ENCODE measurements at regions not wholly inside any gene's neighbourhood (a gene's known extent, or its start where the extent isn't known, plus 50 kb on each side); places are given as distances from the start of the nearest gene placed in this dataset.

DNA sequence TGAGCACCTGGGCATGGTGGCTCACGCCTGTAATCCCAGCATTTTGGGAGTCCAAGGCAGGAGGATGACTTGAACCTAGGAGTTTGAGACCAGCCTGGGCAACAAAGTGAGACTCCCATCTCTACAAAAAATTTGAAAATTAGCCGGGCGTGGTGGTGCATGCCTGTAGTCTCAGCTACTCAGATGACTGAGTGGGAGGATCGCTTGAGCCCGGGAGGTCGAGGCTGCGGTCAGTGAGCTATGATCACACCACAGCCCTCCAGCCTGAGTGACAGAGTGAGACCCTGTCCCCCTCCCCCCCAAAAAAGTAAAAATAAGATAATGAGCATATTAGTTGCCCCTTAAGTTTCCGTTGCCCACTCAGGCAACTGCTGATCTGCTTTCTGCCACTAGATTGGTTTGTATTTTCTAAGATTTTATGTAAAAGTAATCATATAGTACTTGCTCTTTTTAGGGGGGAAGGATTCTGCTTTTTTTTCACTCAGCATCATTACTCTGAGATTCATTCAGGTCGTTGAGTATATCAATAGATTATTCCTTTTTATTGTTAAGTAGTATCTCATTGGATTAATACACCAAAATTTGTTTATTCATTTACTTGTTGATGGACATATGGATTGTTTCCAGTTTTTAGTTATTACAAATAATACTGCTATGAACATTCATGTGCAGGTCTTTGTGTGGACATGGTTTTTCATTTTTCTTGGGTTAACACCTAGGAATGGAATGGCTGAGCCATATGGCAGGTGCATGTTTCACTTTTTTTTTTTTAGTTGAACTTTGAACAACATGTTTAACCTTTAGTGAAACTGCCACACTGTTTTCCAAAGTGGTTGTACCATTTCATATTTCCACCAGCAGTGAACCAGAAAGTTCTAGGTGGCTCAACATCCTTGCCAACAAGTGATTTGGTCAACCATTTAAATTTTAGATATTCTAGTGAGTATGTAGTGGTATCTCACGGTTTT lies 75.0 kb upstream of the SPRED2 start:
- DNase-seq, result no peak

DNA sequence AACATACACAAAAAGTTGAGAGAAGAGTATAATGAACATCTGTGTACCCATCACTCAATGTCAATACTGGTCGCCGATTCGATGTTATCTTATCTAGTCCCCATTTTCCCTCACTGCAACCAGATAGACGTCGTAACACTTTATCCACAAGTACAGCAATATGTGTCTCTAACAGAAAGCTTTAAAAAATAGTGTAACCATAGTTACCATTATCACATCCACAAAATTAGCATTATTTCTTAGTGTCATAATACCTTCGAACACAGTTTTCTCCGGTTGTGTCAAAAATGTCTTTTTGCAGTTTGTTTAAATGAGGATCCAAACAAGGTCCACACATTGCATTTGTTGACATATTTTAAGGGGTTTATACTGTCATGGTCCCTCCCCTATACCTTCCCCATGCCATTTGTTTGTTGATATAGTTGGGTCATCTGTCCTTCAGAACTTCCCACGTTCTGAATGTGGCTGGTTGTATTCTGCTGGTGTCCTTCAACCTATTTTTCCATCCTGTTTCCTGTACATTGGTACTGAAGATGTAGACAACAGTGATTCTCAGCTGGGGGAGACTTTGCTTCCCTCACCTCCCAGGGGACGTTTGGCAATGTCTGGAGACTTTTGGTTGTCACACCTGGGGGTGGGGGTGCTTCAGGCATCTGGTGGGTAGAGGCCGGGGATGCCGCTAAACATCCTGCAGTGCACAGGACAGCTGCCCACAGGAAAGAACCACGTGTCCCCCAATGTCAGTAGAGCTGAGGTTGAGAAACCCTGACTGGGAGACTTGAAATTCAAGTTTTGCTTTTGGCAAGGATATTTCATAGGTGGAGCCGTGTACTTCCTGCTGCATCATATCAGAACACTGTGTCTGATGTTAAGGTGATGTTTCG lies 72.7 kb upstream of the SPRED2 start:
- no peak for DNase-seq

DNA sequence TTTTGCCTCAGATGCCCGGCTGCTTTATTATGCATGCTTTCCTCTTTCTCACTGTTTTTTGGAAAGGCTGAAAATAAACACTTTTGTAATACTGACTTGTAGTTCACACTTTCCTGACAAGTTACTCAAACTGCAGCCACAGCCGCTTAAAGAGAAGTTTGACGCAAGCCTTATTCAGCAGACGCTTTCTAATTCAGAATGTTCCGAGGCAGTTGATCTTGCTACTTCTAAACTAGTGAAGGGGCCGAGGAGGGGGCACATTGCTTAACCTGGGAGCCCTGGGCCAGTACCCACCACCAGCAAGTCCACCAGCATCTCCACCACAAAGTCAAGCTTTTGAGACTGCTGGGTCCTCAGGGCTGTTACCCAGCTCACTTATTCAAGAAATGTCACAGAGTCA lies 71.8 kb upstream of the SPRED2 start:
- no peak for DNase-seq

DNA sequence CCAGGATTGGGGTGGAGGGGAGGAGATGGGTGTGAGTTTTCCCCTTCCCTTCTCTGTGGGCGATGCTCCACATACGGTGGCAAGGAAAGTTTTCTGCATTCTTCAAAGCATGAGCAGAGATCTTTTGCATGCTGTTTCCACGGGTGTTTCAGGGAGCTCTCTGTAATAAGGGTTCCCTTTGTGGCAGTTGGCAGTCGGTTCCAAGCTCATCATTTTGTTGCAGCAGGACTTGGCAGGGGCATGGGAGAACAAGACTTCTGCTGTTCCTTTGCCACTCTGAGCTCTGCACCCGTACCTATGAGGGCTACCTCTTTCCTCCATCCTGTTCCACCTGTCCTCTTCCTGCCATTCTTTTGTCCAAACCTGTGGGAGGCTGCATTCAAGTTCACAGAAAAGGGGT lies 71.3 kb upstream of the SPRED2 start:
- DNase-seq, result no peak

DNA sequence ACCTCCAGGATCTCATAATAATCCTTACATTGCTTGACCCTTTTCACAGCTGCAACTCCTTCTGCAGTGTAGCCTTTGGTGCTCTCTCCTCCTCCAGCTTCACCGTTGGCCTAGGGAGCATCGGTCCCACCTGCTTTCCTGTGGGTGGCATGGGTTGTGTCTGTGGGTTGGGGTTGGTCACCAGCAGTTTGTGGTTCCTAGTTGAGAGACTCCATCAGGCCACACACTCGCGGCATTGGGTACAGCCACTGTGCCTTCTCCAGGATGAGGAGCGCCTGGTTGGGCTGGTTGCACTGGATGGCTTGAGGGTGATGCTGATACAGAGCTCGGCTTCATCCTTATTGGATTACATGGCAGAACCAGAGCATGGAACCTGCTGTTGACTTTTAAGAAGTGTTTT lies 69.4 kb upstream of the SPRED2 start:
- DNase-seq, result no peak

DNA sequence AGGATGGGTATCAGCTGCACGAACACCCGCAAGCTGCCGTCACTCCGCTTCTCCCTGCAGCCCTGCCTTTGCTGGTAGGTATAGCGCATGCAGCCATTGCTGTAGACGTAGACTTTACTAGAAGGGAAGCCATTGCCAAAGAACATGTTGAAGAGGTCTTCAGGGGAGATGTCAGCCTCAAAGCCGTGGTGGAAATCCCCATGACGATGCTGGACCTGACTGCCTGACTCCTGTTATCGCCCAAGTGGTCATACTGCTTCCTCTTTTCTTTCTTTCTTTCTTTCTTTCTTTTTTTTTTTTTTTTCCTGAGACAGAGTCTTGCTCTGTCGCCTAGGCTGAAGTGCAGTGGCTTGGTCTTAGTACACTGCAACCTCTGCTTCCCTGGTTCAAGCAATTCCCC lies 68.7 kb upstream of the SPRED2 start:
- no peak for DNase-seq

DNA sequence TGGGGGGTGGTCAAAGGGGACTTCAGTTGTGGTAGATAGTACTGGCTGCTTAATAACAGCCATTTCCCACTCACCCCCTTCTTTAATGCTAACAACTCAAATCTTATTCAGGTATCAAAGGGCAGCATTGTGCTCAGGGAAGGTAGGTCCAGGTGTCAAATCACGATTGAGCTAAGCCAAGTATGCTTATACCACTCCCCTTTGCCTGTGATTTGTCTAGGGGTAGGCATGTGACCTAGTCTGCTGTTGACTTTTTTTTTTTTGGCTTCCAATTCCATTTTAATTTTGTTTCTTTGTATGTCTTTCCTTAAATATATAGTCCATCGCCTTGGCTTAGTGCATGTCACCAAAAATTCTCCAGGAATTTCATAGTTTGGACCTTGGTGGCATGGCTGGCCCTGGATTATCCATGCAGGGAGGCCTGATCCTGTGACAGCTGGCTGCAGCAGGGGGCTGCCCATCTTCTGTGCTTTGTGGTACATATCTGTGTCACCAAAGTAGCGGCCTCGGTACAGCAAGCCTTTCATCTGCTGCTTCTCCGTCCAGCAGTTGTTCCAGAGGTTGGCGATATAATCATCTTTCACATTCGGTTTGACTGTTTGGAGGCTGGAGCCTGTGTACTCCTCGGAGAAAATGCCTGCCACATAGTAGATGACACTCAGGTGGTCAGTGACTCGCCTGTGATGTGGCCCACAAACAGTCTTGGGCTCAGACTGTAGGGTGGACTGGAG lies 68.1 kb upstream of the SPRED2 start:
- DNase-seq, result no peak

DNA sequence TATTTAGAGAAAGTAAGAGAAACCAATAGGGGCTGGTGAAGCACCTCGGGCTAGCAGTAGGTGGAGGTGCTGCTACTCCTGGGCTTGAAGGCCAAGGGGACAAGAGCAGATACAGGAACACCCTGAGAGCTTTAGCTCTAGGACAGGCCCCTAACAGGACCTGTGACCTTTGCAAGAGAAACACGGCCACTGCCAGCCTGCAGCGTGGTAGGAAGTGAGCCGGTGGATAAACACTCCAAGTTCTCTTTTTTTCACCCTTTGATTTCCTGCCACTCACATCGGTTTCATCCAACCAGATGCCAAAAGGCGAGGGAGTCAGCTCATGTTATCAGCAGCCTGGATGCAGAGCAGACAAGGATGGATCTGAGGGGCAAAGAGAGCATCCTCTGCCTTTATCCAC lies 66.8 kb upstream of the SPRED2 start:
- DNase-seq, result no peak

DNA sequence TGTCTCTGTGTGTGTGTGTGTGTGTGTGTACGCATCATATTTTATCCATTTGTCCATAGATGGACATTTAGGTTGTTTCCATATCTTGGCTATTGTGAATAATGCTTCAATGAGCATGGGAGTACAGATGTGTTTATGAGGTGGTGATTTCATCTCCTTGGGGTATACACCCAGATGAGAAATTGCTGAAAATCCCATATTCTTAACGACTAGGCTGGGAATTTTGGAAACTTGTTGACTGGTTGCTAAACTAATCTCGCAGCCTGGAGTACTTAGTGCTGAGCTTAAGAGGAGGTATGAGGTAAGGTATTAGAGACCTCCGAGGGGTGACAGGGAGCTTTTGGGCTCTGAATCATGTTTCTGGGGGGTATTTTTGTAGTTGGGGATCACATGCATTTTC lies 66.0 kb upstream of the SPRED2 start:
- no peak for DNase-seq

DNA sequence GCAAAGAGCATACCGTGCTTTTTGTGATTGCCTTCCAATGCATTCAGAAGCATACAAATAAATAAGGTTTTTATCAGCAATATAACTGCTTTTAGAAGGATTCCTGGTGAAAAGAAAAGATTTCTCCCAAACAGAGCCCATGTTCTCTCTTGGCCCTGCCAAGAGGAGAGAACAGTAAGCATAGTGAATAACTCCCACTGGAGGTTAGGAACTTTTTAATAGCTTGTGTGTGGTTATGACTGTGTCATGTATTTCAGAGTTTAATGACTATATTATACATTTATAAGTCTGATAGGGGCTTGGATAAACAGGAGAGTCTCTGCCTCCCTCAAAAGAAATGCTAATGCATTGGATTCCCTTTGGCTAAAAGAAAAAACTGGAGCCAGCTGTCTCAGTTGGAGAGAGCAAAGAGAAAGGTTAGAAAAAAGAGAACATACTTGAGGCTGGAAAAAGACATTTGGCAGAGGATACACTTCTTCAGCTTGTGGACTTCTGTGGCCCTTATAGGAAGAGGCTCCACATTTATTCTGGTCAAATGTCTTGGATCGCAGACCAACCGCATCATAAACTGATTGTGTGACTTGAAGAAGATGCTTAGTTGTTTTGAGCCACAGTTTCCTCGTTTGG lies 63.0 kb upstream of the SPRED2 start:
- DNase-seq, result no peak

DNA sequence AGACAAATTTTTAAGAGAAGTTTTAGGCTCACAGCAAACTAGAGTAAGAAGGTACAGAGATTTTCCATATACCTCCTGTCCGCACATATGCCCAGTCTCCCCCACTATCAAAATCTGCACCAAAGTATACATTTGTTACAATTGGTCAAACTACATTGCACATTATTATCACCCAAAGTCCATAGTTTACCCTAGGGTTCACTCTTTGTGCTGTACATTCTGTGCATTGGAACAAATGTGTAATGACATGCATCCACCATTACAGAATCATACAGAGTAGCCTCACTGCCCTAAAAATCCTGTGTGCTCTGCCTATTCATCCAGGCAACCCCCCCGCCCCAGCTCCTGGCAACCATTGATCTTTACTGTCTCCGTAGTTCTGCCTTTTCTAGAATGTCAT lies 61.7 kb upstream of the SPRED2 start:
- DNase-seq, result no peak

DNA sequence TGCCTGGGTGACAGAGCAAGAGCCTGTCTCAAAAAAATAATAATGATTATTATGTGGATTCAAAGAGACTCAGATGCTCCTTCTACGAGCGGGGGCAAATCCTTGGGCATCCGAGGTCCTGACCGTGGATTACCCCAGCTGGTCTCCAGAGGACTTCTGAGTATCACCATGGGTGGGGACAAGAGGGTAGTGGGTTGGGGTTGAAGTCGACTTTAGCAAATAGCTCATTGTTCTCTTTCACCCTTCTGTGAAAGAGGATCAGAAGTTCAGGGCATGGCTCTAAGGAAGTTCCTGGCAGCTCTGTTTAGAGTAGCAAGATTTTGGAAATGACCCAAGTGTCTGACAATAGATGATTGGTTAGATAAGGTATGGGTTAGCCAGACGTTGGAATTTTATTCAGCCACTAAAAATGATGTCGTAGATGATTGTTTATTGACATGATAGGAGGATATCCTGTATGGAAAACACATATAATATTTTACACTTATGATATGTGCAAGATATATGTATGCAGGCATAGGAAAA lies 59.0 kb upstream of the SPRED2 start:
- DNase-seq, result no peak

DNA sequence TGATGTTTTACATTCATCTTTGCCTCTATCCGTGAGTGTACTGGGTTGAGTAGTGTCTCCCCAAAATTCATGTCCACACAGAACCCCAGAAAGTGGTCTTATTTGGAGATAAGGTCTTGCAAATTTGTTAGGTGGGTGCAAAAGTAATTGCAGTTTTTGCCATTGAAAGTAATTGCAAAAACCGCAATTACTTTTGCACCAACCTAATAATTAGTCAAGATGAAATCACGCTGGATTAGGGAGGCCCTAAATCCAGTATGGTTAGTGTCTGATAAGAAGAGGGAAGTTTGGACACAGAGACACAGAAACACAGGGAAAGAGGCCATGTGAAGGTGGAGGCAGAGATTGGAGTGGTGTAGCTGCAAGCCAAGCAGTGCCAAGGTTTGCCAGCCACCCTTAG lies 57.8 kb upstream of the SPRED2 start:
- DNase-seq, result no peak

DNA sequence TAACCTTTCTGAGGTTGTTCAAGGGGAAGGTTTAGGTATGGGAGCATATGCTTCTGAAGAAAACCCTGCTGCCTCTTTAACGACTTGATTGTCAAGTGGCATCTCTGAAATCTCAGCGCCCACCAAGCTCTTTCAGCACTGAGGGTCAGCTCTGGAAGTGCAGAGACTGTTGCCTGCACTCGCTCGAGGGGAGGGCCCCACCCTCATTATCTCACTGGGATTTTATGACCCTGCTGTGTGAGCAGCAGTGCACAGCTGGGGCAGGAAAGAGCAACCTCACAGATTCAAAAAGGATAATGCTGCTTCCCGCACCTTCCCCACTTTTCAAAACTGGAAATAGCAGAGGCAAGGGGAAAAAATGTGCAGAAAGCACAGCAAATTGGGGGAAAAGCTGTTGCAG lies 56.9 kb upstream of the SPRED2 start:
- DNase-seq, result no peak

DNA sequence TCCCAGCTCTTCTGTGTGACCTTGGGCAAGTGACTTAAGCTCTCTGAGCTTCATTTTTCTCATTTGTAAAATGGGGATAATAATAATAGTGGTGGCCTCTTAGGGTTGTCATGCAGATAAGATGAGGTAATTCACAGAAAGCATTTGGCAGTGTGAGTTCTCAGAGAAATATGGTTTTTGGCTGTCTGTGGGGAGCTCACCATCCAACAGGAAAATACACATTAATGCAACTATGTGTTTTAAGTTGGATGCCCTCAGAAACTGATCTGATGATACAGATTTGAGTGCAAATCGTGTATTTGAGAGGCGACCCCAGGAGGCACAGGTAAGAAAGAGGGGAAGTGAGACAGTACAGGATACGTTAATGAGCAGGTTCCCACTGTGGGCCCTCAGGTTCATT lies 56.1 kb upstream of the SPRED2 start:
- no peak for DNase-seq

DNA sequence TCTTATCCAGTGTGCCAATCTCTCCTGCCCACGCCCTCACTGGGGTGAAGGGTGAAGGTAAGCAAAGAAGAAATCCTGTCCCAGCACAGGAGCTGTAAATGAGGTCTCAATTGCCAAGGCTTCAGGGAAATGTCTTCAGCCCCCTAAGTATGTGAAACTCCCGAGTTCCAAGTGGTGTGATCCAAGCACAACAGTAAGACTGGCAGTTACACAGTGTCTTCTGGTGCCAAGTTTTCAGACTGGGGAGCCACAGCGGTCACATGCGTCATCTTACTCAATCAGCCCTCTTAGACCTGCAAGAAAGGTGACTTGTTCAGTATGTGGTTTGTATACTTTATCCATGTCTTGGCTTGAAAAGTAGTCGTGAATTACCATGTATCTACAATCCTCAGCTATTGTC lies 55.0 kb upstream of the SPRED2 start:
- no peak for DNase-seq

DNA sequence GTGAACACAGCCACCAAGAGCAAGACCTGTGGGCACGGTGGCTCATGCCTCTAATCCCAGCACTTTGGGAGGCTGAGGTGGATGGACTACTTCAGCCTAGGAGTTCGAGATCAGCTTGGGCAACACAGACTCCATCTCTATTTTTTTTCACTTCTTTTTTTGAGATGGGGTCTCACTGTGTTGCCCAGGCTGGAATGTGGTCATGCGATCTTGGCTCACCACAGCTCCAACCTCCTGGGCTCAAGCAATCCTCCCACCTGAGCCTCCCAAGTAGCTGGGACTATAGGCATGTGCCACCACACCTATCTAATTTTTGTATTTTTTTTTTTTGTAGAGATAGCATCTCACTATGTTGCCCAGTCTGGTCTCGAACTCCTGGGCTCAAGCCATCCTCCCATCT lies 54.4 kb upstream of the SPRED2 start:
- DNase-seq, result no peak

DNA sequence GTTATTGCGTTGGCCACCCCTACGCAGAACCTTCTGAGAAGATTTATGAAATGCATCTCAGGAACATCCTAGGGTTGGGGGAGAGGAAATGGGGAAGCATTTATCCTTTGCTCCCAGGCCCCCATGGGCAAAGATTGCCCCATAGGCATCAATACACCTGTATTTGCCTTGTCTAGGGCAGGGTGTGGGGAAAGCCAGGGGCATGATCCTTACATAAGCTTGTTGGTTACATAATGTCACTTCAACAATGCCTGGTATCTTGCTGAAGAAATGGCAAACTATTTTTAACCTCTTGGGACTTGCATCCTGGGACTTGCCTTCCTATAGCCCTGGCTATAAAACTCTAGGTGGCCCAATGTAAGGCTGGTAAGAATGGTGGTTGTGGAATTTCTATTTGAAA lies 53.9 kb upstream of the SPRED2 start:
- no peak for DNase-seq

DNA sequence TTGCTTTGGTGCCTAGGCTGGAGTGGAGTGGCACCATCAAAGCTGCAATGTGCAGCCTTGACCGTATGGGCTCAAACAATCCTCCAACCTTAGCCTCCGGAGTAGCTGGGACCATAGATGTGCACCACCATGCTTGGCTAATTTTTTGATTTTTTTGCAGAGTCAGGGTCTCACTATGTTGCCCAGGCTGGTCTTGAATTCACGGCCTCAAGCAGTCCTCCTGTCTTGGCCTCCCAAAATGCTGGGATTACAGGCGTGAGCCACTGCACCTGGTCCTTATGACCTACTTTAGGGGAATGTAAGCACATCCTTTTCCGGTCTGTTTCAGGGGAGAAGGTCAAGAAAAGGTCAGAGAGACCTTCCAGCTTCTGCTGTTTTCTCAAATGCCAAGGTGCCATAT lies 53.4 kb upstream of the SPRED2 start:
- no peak for DNase-seq

DNA sequence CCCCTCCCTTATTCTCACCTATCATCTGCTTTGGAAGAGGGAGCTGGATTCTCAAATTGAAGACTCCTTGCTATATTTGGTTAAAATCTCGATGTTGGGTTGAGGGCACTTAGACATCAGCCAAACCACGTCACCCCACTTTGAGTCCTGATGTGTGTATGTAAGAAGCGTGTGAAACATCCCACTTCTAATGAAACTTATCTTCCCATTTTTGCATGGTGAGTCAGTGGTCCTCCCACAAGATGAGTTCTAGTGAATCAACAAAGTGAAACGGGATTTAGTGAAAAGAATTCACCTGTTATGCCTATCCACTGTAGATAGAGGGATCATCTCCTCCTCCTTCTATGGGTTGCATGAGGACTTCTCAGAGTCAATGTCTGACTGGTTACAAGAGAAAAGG lies 51.4 kb upstream of the SPRED2 start:
- no peak for DNase-seq

DNA sequence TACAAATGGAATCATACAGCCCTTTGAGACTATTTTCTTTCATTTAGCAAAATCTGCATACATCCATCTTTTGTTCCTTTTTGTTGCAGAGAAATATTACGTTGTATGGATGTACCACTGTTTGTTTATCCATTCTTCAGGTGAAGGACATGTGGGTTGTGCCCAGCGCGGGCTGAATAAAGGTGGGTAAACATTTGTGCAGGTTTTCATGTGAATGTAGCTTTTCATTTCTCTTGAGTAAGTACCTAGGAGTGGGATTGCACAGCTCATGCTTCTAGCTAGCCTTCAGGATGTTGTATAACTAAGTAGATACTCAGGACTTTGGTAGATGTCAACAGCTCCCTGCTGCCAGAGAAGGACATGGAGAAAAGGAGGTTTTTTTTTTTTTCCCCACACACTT lies 50.6 kb upstream of the SPRED2 start:
- DNase-seq, result no peak
